ENCODE measurements at regions not wholly inside any gene's neighbourhood (a gene's known extent, or its start where the extent isn't known, plus 50 kb on each side); places are given as distances from the start of the nearest gene placed in this dataset.

DNA sequence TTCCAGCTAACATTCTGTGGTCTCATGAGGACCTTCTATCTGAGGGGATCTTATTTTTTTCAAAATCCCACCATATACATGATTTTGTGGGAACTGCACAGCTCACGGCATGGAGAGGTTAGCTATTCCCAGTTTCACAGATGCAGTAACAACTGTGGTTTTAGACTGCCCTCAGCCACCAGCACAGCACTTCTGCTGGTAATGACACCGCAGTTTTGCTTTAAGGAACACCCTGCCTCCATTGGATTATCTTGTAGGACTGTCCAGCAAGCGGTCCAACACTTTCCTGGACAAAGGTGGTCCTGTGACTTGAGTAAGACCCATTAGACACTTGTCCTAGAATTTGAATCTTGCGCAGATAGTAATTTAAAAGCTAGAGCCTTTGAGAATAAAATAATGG is 65.3 kb upstream of the SMNDC1 start:
- no peak for TF ChIP-seq POLR2A (IDR thresholded peaks at IDR 0.05)
- TF ChIP-seq, protein P1, sequence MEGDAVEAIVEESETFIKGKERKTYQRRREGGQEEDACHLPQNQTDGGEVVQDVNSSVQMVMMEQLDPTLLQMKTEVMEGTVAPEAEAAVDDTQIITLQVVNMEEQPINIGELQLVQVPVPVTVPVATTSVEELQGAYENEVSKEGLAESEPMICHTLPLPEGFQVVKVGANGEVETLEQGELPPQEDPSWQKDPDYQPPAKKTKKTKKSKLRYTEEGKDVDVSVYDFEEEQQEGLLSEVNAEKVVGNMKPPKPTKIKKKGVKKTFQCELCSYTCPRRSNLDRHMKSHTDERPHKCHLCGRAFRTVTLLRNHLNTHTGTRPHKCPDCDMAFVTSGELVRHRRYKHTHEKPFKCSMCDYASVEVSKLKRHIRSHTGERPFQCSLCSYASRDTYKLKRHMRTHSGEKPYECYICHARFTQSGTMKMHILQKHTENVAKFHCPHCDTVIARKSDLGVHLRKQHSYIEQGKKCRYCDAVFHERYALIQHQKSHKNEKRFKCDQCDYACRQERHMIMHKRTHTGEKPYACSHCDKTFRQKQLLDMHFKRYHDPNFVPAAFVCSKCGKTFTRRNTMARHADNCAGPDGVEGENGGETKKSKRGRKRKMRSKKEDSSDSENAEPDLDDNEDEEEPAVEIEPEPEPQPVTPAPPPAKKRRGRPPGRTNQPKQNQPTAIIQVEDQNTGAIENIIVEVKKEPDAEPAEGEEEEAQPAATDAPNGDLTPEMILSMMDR (IDR thresholded peaks at IDR 0.05), result no peak
